Stimulated activated CD4-positive, alpha-beta T cell treated with anti-CD3 and anti-CD28 coated beads, Interleukin-2, amount 100 ng/mL, for 48 hours (primary cell): ENCODE measurements at regions not wholly inside any gene's neighbourhood (a gene's known extent, or its start where the extent isn't known, plus 50 kb on each side); places are given as distances from the start of the nearest gene placed in this dataset.
"Not testable (repeated sequence)": the region's sequence is repeated elsewhere in the genome, so short reads cannot be mapped to it uniquely, and the experiment has no call there.

ENCODE experiments used
- DNase-seq, 2 donors: peaks; one replicate each; pipeline ENCODE4 v3.0.0-alpha.2; 2020

- no peak for DNase-seq
These were observed 969.3 kb downstream of the TMTC2 start for GRCh38 chr12:83656004-83656403.

GRCh38 chr12:83642205-83642604 lies 955.5 kb downstream of the TMTC2 start:
- no peak for DNase-seq

- DNase-seq: no peak
These were observed 955.1 kb downstream of the TMTC2 start for GRCh38 chr12:83641789-83642188.

GRCh38 chr12:83634726-83635267 lies 948.1 kb downstream of the TMTC2 start:
- no peak for DNase-seq

- DNase-seq: no peak
These were observed 943.8 kb downstream of the TMTC2 start for GRCh38 chr12:83630526-83630925.

- DNase-seq: no peak
These were observed 943.2 kb downstream of the TMTC2 start for GRCh38 chr12:83629931-83630330.

DNA sequence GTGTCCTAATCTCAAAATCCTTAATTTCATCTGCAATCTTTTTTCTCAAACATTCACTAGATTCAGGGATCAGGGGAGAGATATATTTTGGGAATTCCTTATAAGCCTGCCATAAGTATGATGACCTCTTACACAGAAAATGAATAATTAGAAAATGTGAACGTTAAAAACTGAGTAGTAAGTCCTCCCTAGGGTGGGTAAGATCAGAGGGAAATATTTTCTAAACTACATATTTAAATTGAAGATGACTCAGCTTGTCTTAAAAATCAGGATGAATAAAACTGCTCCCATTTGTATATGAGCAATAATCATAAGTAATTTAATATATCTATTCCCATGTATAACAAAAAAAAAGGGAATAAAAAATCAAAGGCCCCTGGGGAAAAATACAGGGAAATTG lies 935.5 kb downstream of the TMTC2 start:
- no peak for DNase-seq

DNA sequence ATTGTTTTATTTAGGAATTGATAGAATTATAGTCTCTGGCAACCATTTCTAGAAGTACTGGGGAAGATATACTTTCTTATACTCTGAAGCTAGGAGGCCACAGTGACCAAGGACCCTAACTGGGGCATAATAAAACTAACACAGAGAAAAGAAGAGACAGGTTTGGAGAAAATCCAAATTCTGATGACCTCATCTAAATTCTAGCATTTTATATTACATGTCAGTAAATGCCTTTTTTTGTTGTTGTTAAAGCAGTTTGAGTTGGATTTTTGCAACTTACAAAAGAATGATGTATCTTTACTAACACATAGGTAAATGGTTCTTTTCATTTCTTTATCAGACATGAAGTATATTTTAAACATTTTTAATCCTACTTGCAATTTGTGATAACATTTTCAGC lies 933.3 kb downstream of the TMTC2 start:
- no peak for DNase-seq

GRCh38 chr12:83615152-83615551 lies 928.4 kb downstream of the TMTC2 start:
- DNase-seq: no peak

DNA sequence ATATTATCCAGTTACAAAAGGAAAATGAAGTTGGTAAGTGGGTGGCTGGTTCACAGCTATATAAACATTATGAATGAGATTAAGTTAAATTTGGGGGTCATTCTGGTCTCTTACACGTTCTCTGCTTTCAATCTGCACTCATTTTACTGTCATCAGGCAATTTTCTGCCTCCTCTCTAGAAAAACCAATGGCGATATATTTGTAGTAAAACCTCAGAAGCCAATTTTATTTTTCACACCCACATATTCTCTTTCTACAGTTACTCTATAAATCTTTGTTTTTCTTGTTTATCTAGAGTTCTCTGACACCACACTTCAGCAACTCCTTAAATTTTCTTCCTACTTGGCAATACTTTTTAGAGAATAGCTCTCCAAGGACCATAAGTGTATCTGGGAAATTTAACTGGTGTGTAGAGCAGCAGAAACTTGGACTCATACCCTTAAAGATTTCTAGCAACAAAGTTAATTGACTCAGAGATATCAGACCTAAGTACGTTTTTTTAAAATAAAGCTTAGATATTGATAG lies 926.9 kb downstream of the TMTC2 start:
- DNase-seq: no peak

DNA sequence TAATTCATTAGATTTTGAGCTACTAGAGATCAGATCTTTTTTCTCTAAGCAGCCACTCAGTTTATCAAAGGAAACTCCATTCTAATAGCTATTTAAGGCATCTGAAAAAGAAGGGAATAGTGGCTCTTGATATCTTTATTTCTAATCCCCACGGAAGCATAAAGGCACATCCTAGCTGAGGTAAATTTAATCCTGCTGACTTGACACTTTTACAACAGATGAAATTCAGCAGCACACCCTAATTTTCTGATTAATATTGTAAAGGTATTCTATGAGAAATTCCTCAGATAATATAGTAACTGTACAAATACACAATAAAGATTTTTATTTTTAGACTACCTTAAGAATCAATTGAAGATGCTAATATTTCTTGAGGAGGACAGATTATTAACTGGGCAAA lies 916.4 kb downstream of the TMTC2 start:
- no peak for DNase-seq

GRCh38 chr12:83575326-83575725 lies 888.6 kb downstream of the TMTC2 start:
- no peak for DNase-seq

DNA sequence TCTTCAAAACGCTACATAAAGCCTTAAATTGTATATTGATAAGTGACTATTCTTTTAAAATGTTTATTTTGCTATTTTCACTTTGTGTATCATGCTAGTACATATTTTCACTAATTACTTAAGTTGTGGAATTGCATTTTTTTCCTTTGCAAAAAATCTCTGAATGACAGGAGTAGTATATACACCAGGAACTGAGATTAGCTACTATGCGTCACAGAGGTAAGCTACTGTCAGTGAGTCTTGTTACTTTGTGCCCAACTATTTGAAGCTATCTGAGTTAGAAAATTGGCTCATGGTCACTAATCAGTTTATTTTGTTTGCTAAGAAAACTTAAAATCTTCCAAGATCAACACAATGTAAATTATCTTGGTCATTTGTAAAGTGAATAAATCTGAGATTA lies 887.4 kb downstream of the TMTC2 start:
- no peak for DNase-seq

- DNase-seq: no peak
These were observed 887.0 kb downstream of the TMTC2 start for GRCh38 chr12:83573671-83574070.

- no peak for DNase-seq
These were observed 872.9 kb downstream of the TMTC2 start for GRCh38 chr12:83559650-83560049.

GRCh38 chr12:83556040-83556439 lies 869.3 kb downstream of the TMTC2 start:
- DNase-seq: not testable (repeated sequence)

DNA sequence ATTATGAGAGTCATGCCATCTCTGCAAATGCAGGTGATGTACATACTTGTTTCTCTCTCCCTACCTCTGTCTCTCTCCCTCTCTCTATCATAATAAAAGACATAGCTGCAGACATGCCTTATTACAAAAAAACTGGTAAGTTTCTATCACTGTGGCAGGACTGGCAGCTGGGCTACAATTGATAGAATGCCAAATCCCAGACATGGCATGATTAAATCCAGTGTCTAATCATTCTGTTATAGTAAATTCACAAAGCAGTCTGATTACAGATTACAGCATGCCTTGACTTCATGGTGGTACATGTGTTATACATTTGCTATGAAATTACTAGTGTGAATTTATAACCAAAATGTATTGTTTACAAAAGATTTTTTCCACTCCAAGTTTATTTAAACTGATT lies 854.7 kb downstream of the TMTC2 start:
- DNase-seq: no peak

GRCh38 chr12:83538361-83538965 lies 851.8 kb downstream of the TMTC2 start:
- no peak for DNase-seq

DNA sequence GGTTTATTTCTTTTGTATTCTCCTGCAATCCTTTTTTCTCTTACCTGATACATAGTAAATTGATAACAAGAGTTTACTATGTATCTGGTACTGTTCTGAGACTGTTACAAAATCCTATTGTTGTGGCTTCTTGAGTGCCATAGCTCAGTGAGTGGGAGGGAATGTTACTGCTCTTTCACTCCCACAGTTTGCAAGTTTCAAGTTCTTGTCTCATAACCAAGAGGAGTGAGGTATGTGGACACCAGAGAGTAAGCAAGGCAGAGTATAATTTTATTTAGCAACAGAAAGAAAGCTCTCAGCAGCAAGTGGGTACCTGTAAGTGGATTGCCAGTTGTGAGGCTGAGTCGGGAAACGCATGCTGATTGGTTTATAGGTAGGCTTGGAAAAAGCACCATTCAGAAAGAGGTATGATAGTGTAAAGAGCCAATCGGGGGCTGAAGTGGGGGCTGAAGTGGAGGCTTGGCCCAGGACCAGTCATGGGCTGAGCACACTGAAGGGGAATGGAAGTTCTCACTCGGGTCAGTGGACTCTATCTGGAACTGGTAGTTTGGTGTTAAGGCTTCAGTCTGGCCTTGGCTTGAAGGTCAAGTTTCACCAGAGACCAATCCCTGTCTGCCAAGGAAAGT lies 850.8 kb downstream of the TMTC2 start:
- no peak for DNase-seq

GRCh38 chr12:83536496-83536895 lies 849.8 kb downstream of the TMTC2 start:
- DNase-seq: no peak

DNA sequence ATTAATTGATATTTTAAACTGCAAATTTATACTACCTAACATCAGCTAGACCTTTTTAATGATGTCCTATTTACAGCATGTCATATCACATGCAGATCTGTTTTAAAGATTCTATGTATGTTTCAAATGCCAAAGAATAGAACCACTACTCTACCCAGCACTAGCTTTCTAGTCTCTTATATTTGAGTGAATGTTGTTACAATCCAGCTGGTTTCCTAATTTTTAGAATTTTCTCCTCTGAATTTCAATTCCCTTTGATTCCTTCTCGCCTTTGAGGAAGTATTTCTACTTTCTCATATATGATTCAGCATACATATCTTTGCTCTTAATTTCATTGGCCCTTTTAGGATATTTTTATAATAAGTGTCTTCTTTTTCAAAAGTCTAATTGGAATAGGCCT lies 841.9 kb downstream of the TMTC2 start:
- DNase-seq: no peak

DNA sequence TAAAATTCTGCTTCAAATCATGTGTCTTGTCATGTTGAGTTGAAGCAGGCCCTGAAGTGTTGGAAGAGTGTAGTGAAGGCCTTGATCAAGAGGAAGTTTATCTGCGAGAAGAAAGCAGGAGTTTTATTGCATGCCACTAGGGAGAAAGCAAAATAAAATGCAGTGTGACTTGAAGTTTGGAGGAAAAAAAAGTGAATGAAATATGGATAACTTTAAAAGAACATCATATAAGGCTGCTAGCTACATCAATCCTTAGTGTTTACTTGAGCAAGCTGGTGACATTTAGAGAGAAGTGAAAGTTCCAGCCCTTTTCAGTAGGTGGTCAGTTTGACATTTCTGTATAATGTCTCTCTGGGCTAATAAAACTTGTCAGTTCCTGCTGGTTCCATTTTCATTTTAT lies 841.1 kb downstream of the TMTC2 start:
- no peak for DNase-seq

GRCh38 chr12:83515306-83516026 lies 828.8 kb downstream of the TMTC2 start:
- no peak for DNase-seq

GRCh38 chr12:83514372-83514771 lies 827.7 kb downstream of the TMTC2 start:
- DNase-seq: no peak
